GM21717 (cell line): ENCODE measurements at regions not wholly inside any gene's neighbourhood (a gene's known extent, or its start where the extent isn't known, plus 50 kb on each side); places are given as distances from the start of the nearest gene placed in this dataset.

Experiments used
- ATAC-seq: cut with Tn5 transposase; IDR thresholded peaks from one replicate; pipeline ENCODE4 v1.9.1; 2021; ENCODE audit warnings: mild to moderate bottlenecking, moderate library complexity; ENCODE audit not compliant: unreplicated experiment

GRCh38 chr16:66220702-66221101 lies 145.8 kb upstream of the CDH5 start:
- ATAC-seq, result no peak

GRCh38 chr16:66219491-66219890 lies 147.0 kb upstream of the CDH5 start:
- ATAC-seq, result no peak

- ATAC-seq, result no peak
Measured at GRCh38 chr16:66212428-66212827, 154.1 kb upstream of the CDH5 start.

GRCh38 chr16:66211651-66212050 lies 154.8 kb upstream of the CDH5 start:
- ATAC-seq, result no peak

GRCh38 chr16:66207883-66208265 lies 158.6 kb upstream of the CDH5 start:
- ATAC-seq, result no peak

- no peak for ATAC-seq
Measured at GRCh38 chr16:66207139-66207882, 159.2 kb upstream of the CDH5 start.

GRCh38 chr16:66206363-66206762 lies 160.1 kb upstream of the CDH5 start:
- ATAC-seq, result no peak

GRCh38 chr16:66205287-66206231 lies 160.9 kb upstream of the CDH5 start:
- no peak for ATAC-seq

- ATAC-seq, result no peak
Measured at GRCh38 chr16:66204756-66205155, 161.7 kb upstream of the CDH5 start.

GRCh38 chr16:66203476-66203875 lies 163.0 kb upstream of the CDH5 start:
- no peak for ATAC-seq

GRCh38 chr16:66199189-66199588 lies 167.3 kb upstream of the CDH5 start:
- no peak for ATAC-seq

- no peak for ATAC-seq
Measured at GRCh38 chr16:66198641-66199040, 167.8 kb upstream of the CDH5 start.

- no peak for ATAC-seq
Measured at GRCh38 chr16:66197668-66198278, 168.7 kb upstream of the CDH5 start.

GRCh38 chr16:66196770-66197169 lies 169.7 kb upstream of the CDH5 start:
- ATAC-seq, result no peak

GRCh38 chr16:66194866-66195265 lies 171.6 kb upstream of the CDH5 start:
- ATAC-seq, result no peak

GRCh38 chr16:66193543-66194229 lies 172.8 kb upstream of the CDH5 start:
- no peak for ATAC-seq

- no peak for ATAC-seq
Measured at GRCh38 chr16:66190411-66190810, 176.1 kb upstream of the CDH5 start.

- ATAC-seq, result no peak
Measured at GRCh38 chr16:66189951-66190350, 176.5 kb upstream of the CDH5 start.

GRCh38 chr16:66188917-66189725 lies 177.4 kb upstream of the CDH5 start:
- ATAC-seq, result no peak

GRCh38 chr16:66186251-66186785 lies 180.2 kb upstream of the CDH5 start:
- no peak for ATAC-seq
